ENCODE measurements at regions not wholly inside any gene's neighbourhood (a gene's known extent, or its start where the extent isn't known, plus 50 kb on each side); places are given as distances from the start of the nearest gene placed in this dataset.

- H3K9me3 ChIP-seq (ENCODE audit: low read depth), result no peaks in the 10 kb centered on the region
- peaks cover 21% of the 10 kb centered on the region for H3K4me1 ChIP-seq (ENCODE audit: insufficient read depth)
- H3K27me3 ChIP-seq (replicated peaks; ENCODE audit: insufficient read depth), result no peaks in the 10 kb centered on the region
- H3K4me3 ChIP-seq, result no peak overlapping the region
- H3K79me2 ChIP-seq (ENCODE audit: insufficient read depth), result no peaks in the 10 kb centered on the region
- TF ChIP-seq EZH2 (IDR thresholded peaks at IDR 0.05; ENCODE audit: insufficient read depth, poor library complexity, severe bottlenecking) (no peak), EZH2phosphoT487 (IDR thresholded peaks at IDR 0.05; ENCODE audit: insufficient read depth, low read depth) (no peak)
- in situ Hi-C loops (cut with MboI), result no loop called here
- H2AFZ ChIP-seq, result no peak overlapping the region
- DNase-seq, result peak; percentile 69
- no peaks in the 10 kb centered on the region for H4K20me1 ChIP-seq (ENCODE audit: insufficient read depth)
- no peak overlapping the region for H3K4me2 ChIP-seq (ENCODE audit: unreplicated experiment)
- no peaks in the 10 kb centered on the region for H3K9me2 ChIP-seq (ENCODE audit: insufficient read depth)
- no peak overlapping the region for H3K9ac ChIP-seq
- H3K36me3 ChIP-seq (ENCODE audit: low read depth), result no peaks in the 10 kb centered on the region
- H3K27ac ChIP-seq, result no peak overlapping the region
- 0 out of 2 replicates have a peak, but pooled peaks cover 6% of the 10 kb centered on the region for H3F3A ChIP-seq (ENCODE audit: insufficient read depth)
Measured at GRCh38 chr9:99748266-99748665, 73.4 kb upstream of the NR4A3 start.

GRCh38 chr9:99748676-99749075 lies 73.0 kb upstream of the NR4A3 start:
- Histone ChIP-seq H2AFZ (no peak overlapping the region), H3K79me2 (ENCODE audit: insufficient read depth) (no peaks in the 10 kb centered on the region), H3K9ac (no peak overlapping the region), H3K9me3 (ENCODE audit: low read depth) (no peaks in the 10 kb centered on the region), H3K27me3 (replicated peaks; ENCODE audit: insufficient read depth) (no peaks in the 10 kb centered on the region), H3K4me1 (ENCODE audit: insufficient read depth) (peaks cover 25% of the 10 kb centered on the region), H3K4me3 (no peak overlapping the region), H4K20me1 (ENCODE audit: insufficient read depth) (no peaks in the 10 kb centered on the region), H3K9me2 (ENCODE audit: insufficient read depth) (no peaks in the 10 kb centered on the region), H3K4me2 (ENCODE audit: unreplicated experiment) (no peak overlapping the region), H3F3A (ENCODE audit: insufficient read depth) (0 out of 2 replicates have a peak, but pooled peaks cover 6% of the 10 kb centered on the region), H3K36me3 (ENCODE audit: low read depth) (no peaks in the 10 kb centered on the region), H3K27ac (no peak overlapping the region)
- TF ChIP-seq EZH2phosphoT487 (IDR thresholded peaks at IDR 0.05; ENCODE audit: insufficient read depth, low read depth), result no peak
- no peak for TF ChIP-seq EZH2 (IDR thresholded peaks at IDR 0.05; ENCODE audit: insufficient read depth, poor library complexity, severe bottlenecking)
- DNase-seq, result peak; percentile 30
- WGBS, 2 experiments (ENCODE audit: low coverage in 1 of 2, low lambda C conversion rate in 2 of 2, missing lambda C conversion rate in 2 of 2), result 82 to 94% methylated on average over 1 of the region's 1 CpG
- in situ Hi-C loops (cut with MboI), result no loop called here

- Histone ChIP-seq H3K79me2 (ENCODE audit: insufficient read depth) (no peaks in the 10 kb centered on the region), H3K9ac (no peak overlapping the region), H3K36me3 (ENCODE audit: low read depth) (no peaks in the 10 kb centered on the region), H3K4me3 (no peak overlapping the region), H3K9me2 (ENCODE audit: insufficient read depth) (no peaks in the 10 kb centered on the region), H3K27ac (no peak overlapping the region), H2AFZ (no peak overlapping the region), H3K9me3 (ENCODE audit: low read depth) (no peaks in the 10 kb centered on the region), H4K20me1 (ENCODE audit: insufficient read depth) (no peaks in the 10 kb centered on the region), H3K4me2 (ENCODE audit: unreplicated experiment) (no peak overlapping the region), H3F3A (ENCODE audit: insufficient read depth) (0 out of 2 replicates have a peak, but pooled peaks cover 6% of the 10 kb centered on the region), H3K27me3 (replicated peaks; ENCODE audit: insufficient read depth) (no peaks in the 10 kb centered on the region), H3K4me1 (ENCODE audit: insufficient read depth) (peaks cover 27% of the 10 kb centered on the region)
- WGBS, 2 experiments (ENCODE audit: low coverage in 1 of 2, low lambda C conversion rate in 2 of 2, missing lambda C conversion rate in 2 of 2), result 70 to 73% methylated on average over 5 of the region's 5 CpGs
- in situ Hi-C loops (cut with MboI), result no loop called here
- DNase-seq, result no peak
- TF ChIP-seq EZH2 (IDR thresholded peaks at IDR 0.05; ENCODE audit: insufficient read depth, poor library complexity, severe bottlenecking) (no peak), EZH2phosphoT487 (IDR thresholded peaks at IDR 0.05; ENCODE audit: insufficient read depth, low read depth) (no peak)
Measured at GRCh38 chr9:99749641-99750040, 72.0 kb upstream of the NR4A3 start.

GRCh38 chr9:99750526-99750925 lies 71.2 kb upstream of the NR4A3 start:
- TF ChIP-seq EZH2phosphoT487 (IDR thresholded peaks at IDR 0.05; ENCODE audit: insufficient read depth, low read depth) (no peak), EZH2 (IDR thresholded peaks at IDR 0.05; ENCODE audit: insufficient read depth, poor library complexity, severe bottlenecking) (no peak)
- H3K79me2 ChIP-seq (ENCODE audit: insufficient read depth), result no peaks in the 10 kb centered on the region
- H3K9me2 ChIP-seq (ENCODE audit: insufficient read depth), result no peaks in the 10 kb centered on the region
- H3K36me3 ChIP-seq (ENCODE audit: low read depth), result no peaks in the 10 kb centered on the region
- 97% methylated on average over 6 of the region's 6 CpGs for WGBS, 2 experiments (ENCODE audit: low coverage in 1 of 2, low lambda C conversion rate in 2 of 2, missing lambda C conversion rate in 2 of 2)
- H3K4me2 ChIP-seq (ENCODE audit: unreplicated experiment), result no peak overlapping the region
- H3K9me3 ChIP-seq (ENCODE audit: low read depth), result no peaks in the 10 kb centered on the region
- H3K27ac ChIP-seq, result no peak overlapping the region
- no peaks in the 10 kb centered on the region for H4K20me1 ChIP-seq (ENCODE audit: insufficient read depth)
- no peaks in the 10 kb centered on the region for H3K27me3 ChIP-seq (replicated peaks; ENCODE audit: insufficient read depth)
- no peak for DNase-seq
- no peak overlapping the region for H3K4me3 ChIP-seq
- in situ Hi-C loops (cut with MboI), result no loop called here
- H3F3A ChIP-seq (ENCODE audit: insufficient read depth), result 0 out of 2 replicates have a peak, but pooled peaks cover 6% of the 10 kb centered on the region
- no peak overlapping the region for H3K9ac ChIP-seq
- H2AFZ ChIP-seq, result no peak overlapping the region
- H3K4me1 ChIP-seq (ENCODE audit: insufficient read depth), result peaks cover 27% of the 10 kb centered on the region
